T-cell (primary cell): ENCODE measurements at regions not wholly inside any gene's neighbourhood (a gene's known extent, or its start where the extent isn't known, plus 50 kb on each side); places are given as distances from the start of the nearest gene placed in this dataset.

ENCODE experiments used
- ATAC-seq, 4 experiments: fragments of 200-7000 bp in 3 of 4; fragments of 150-1000 bp in 1 of 4; cut with Tn5 transposase; replicated peaks in 1 of 4; 1 replicate in 3 of 4; 2 replicates in 1 of 4; pipeline ENCODE4 v1.10.0; 2021; ENCODE audit warnings: moderate library complexity in 3 of 4, mild to moderate bottlenecking in 2 of 4, moderate number of reproducible peaks in 1 of 4
- CTCF ChIA-PET, 2 donors: fragments of 300-600 bp; sonication (Branson Sonifier 250); formaldehyde crosslinking; loops; one replicate each; lab custom pipeline; 2022; ENCODE audit warnings: antibody characterized with exemption in 2 of 2; lab: Charles Lee
- POLR2A ChIA-PET, 2 donors: fragments of 300-600 bp; sonication (Branson Sonifier 250); formaldehyde crosslinking; loops; one replicate each; lab custom pipeline; 2022; ENCODE audit warnings: antibody characterized with exemption in 2 of 2; lab: Charles Lee
- DNase-seq, 35 experiments: peaks; one replicate each; pipeline versions ENCODE4 v3.0.0 to v3.0.0-alpha.2; 2013 to 2023
- H3K27ac ChIP-seq: one replicate; pipeline ENCODE4 v1.5.1; 2013; ENCODE audit warnings: low read length
- H3K27me3 ChIP-seq, 2 experiments: replicated peaks in 1 of 2; 1 replicate in 1 of 2; 2 replicates in 1 of 2; pipeline versions ENCODE4 v1.6.1 to v1.7.0; 2013; ENCODE audit warnings: low read length in 1 of 2, mixed read lengths in 1 of 2; ENCODE audit not compliant: control insufficient read depth in 2 of 2, insufficient read depth in 2 of 2; ENCODE audit errors: extremely low read depth in 1 of 2
- H3K36me3 ChIP-seq, 2 donors: 1 replicate in 1 of 2; 2 replicates in 1 of 2; pipeline versions ENCODE4 v1.6.1 to v1.7.0; 2013; ENCODE audit warnings: low read length in 1 of 2; ENCODE audit not compliant: control insufficient read depth in 2 of 2, insufficient read depth in 1 of 2; ENCODE audit errors: extremely low read depth in 1 of 2
- H3K4me1 ChIP-seq, 2 experiments: 1 replicate in 1 of 2; 2 replicates in 1 of 2; pipeline versions ENCODE4 v1.6.1 to v1.7.0; 2013; ENCODE audit warnings: low read length in 2 of 2, mixed read lengths in 1 of 2; ENCODE audit not compliant: insufficient read depth in 2 of 2, control insufficient read depth in 1 of 2; ENCODE audit errors: extremely low read depth in 1 of 2
- H3K4me3 ChIP-seq, 2 donors: 1 replicate in 1 of 2; 2 replicates in 1 of 2; pipeline versions ENCODE4 v1.5.1 to v1.7.0; 2013; ENCODE audit warnings: mild to moderate bottlenecking in 2 of 2, low read length in 1 of 2, moderate library complexity in 1 of 2; ENCODE audit not compliant: control insufficient read depth in 1 of 2; ENCODE audit errors: extremely low read depth in 1 of 2
- H3K9me3 ChIP-seq: 2 replicates; pipeline ENCODE4 v1.7.0; 2013
- H3K27ac Mint-ChIP-seq, 2 donors: one replicate each; pipeline ENCODE4 v1.8.0; 2020 to 2021; ENCODE audit warnings: mild to moderate bottlenecking in 2 of 2, mixed read lengths in 2 of 2
- H3K27me3 Mint-ChIP-seq, 2 donors: one replicate each; pipeline ENCODE4 v1.8.0; 2021 to 2022; ENCODE audit warnings: mixed read lengths in 2 of 2
- H3K36me3 Mint-ChIP-seq: one replicate; pipeline ENCODE4 v1.8.0; 2021; ENCODE audit warnings: mixed read lengths
- H3K4me1 Mint-ChIP-seq, 3 donors: one replicate each; pipeline ENCODE4 v1.8.0; 2020 to 2022; ENCODE audit warnings: mixed read lengths in 3 of 3, mild to moderate bottlenecking in 1 of 3
- H3K4me3 Mint-ChIP-seq, 3 donors: one replicate each; pipeline ENCODE4 v1.8.0; 2020 to 2022; ENCODE audit warnings: mild to moderate bottlenecking in 3 of 3, mixed read lengths in 3 of 3, moderate library complexity in 3 of 3
- H3K9me3 Mint-ChIP-seq, 3 donors: one replicate each; pipeline ENCODE4 v1.8.0; 2020 to 2022; ENCODE audit warnings: mixed read lengths in 3 of 3
- WGBS: methylation state at CpG from one replicate; pipeline ENCODE4 v1.1.5; 2013; ENCODE audit warnings: missing lambda C conversion rate; ENCODE audit not compliant: insufficient coverage; 5-methylcytosine and 5-hydroxymethylcytosine counted together

GRCh38 chr10:28806951-28807759 is 129.8 kb downstream of the BAMBI start:
- peaks cover 0 to 20% of the 10 kb centered on the region in 2 experiments for H3K27me3 ChIP-seq
- ChIA-PET CTCF (no interaction called here), POLR2A (no interaction called here)
- H3K4me1 ChIP-seq: no peaks in the 10 kb centered on the region
- no peaks in the 10 kb centered on the region for H3K9me3 ChIP-seq
- 40% methylated on average over 1 of the region's 8 CpGs for WGBS
- no peak overlapping the region for H3K4me3 Mint-ChIP-seq
- H3K36me3 ChIP-seq: no peaks in the 10 kb centered on the region
- H3K27ac ChIP-seq: no peak overlapping the region
- no peaks in the 10 kb centered on the region for H3K36me3 Mint-ChIP-seq
- H3K4me3 ChIP-seq: no peak overlapping the region
- DNase-seq (no peak), ATAC-seq (no peak)
- H3K27ac Mint-ChIP-seq: no peak overlapping the region
- peaks cover 34 to 47% of the 10 kb centered on the region in 2 donors for H3K27me3 Mint-ChIP-seq
- peaks cover 0 to 3% (median 0%) of the 10 kb centered on the region in 3 donors for H3K4me1 Mint-ChIP-seq
- no peaks in the 10 kb centered on the region for H3K9me3 Mint-ChIP-seq

- POLR2A ChIA-PET: no interaction called here
- CTCF ChIA-PET: no interaction called here
- DNase-seq: no peak
- no peak overlapping the region for H3K27ac Mint-ChIP-seq
- Histone ChIP-seq H3K9me3 (no peaks in the 10 kb centered on the region), H3K4me1 (no peaks in the 10 kb centered on the region), H3K36me3 (no peaks in the 10 kb centered on the region), H3K27me3 (peaks cover 0 to 19% of the 10 kb centered on the region in 2 experiments), H3K4me3 (no peak overlapping the region), H3K27ac (no peak overlapping the region)
- no peaks in the 10 kb centered on the region for H3K9me3 Mint-ChIP-seq
- no peaks in the 10 kb centered on the region for H3K36me3 Mint-ChIP-seq
- peaks cover 0 to 3% (median 0%) of the 10 kb centered on the region in 3 donors for H3K4me1 Mint-ChIP-seq
- no peak for ATAC-seq
- no peak overlapping the region for H3K4me3 Mint-ChIP-seq
- 52% methylated on average over 6 of the region's 16 CpGs for WGBS
- H3K27me3 Mint-ChIP-seq: peaks cover 34 to 52% of the 10 kb centered on the region in 2 donors
Measured at GRCh38 chr10:28807760-28808613, 130.7 kb downstream of the BAMBI start.

GRCh38 chr10:28808693-28809092 is 131.4 kb downstream of the BAMBI start:
- CTCF ChIA-PET: no interaction called here
- Mint-ChIP-seq H3K27ac (no peak overlapping the region), H3K4me1 (peaks cover 0 to 3% (median 0%) of the 10 kb centered on the region in 3 donors), H3K4me3 (no peak overlapping the region), H3K9me3 (no peaks in the 10 kb centered on the region), H3K27me3 (peaks cover 37 to 51% of the 10 kb centered on the region in 2 donors), H3K36me3 (no peaks in the 10 kb centered on the region)
- Histone ChIP-seq H3K27me3 (peaks cover 0 to 20% of the 10 kb centered on the region in 2 experiments), H3K36me3 (no peaks in the 10 kb centered on the region), H3K9me3 (no peaks in the 10 kb centered on the region), H3K4me3 (no peak overlapping the region), H3K27ac (no peak overlapping the region), H3K4me1 (no peaks in the 10 kb centered on the region)
- ATAC-seq (no peak), DNase-seq (no peak)
- WGBS: no CpG with 5 or more reads among the region's 6 CpGs
- POLR2A ChIA-PET: no interaction called here

- DNase-seq (no peak), ATAC-seq (no peak)
- Mint-ChIP-seq H3K27me3 (peaks cover 33 to 48% of the 10 kb centered on the region in 2 donors), H3K4me3 (no peak overlapping the region), H3K27ac (no peak overlapping the region), H3K9me3 (no peaks in the 10 kb centered on the region), H3K4me1 (peaks cover 0 to 3% (median 0%) of the 10 kb centered on the region in 3 donors), H3K36me3 (no peaks in the 10 kb centered on the region)
- H3K27me3 ChIP-seq: peaks cover 0 to 17% of the 10 kb centered on the region in 2 experiments
- no peaks in the 10 kb centered on the region for H3K36me3 ChIP-seq
- ChIA-PET POLR2A (no interaction called here), CTCF (no interaction called here)
- 86% methylated on average over 4 of the region's 10 CpGs for WGBS
- H3K27ac ChIP-seq: no peak overlapping the region
- H3K9me3 ChIP-seq: no peaks in the 10 kb centered on the region
- no peak overlapping the region for H3K4me3 ChIP-seq
- H3K4me1 ChIP-seq: no peaks in the 10 kb centered on the region
Measured at GRCh38 chr10:28810057-28810870, 132.9 kb downstream of the BAMBI start.

GRCh38 chr10:28811639-28812349 is 134.5 kb downstream of the BAMBI start:
- Histone ChIP-seq H3K9me3 (no peaks in the 10 kb centered on the region), H3K27ac (no peak overlapping the region), H3K4me1 (no peaks in the 10 kb centered on the region), H3K27me3 (peaks cover 0 to 11% of the 10 kb centered on the region in 2 experiments), H3K36me3 (no peaks in the 10 kb centered on the region), H3K4me3 (no peak overlapping the region)
- ChIA-PET CTCF (no interaction called here), POLR2A (no interaction called here)
- no peak overlapping the region for H3K4me3 Mint-ChIP-seq
- ATAC-seq (no peak), DNase-seq (no peak)
- 73% methylated on average over 3 of the region's 9 CpGs for WGBS
- H3K36me3 Mint-ChIP-seq: no peaks in the 10 kb centered on the region
- H3K4me1 Mint-ChIP-seq: peaks cover 0 to 3% (median 0%) of the 10 kb centered on the region in 3 donors
- H3K27me3 Mint-ChIP-seq: peaks cover 23 to 44% of the 10 kb centered on the region in 2 donors
- no peaks in the 10 kb centered on the region for H3K9me3 Mint-ChIP-seq
- H3K27ac Mint-ChIP-seq: no peak overlapping the region
